Middle frontal gyrus (tissue), 1 donor: ENCODE measurements at regions not wholly inside any gene's neighbourhood (a gene's known extent, or its start where the extent isn't known, plus 50 kb on each side); places are given as distances from the start of the nearest gene placed in this dataset.

ENCODE experiments used
- DNase-seq: peaks from one replicate; pipeline ENCODE4 v3.0.0-alpha.2; 2015; ENCODE audit warnings: low spot score; ENCODE audit errors: extremely low spot score

DNA sequence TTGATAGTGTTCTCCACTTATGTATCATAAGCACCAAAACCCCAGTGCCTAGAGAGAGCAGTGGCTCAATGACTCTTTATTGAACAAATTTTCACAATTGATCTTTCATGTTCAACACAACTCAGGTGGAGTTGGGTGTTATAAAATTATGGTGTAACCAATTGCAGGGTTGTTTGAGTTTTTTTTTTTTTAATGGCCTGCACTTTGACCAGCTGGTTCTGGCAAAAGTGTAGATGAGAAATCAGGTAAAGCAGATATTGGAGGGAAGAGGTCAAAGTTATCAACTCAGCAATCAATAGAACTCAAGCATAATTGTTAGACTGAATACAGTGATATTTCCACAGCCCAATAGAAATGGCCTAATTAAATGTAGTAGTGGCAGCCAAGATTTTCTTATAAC lies 1386.3 kb downstream of the SUCLG1 start:
- DNase-seq: no peak

DNA sequence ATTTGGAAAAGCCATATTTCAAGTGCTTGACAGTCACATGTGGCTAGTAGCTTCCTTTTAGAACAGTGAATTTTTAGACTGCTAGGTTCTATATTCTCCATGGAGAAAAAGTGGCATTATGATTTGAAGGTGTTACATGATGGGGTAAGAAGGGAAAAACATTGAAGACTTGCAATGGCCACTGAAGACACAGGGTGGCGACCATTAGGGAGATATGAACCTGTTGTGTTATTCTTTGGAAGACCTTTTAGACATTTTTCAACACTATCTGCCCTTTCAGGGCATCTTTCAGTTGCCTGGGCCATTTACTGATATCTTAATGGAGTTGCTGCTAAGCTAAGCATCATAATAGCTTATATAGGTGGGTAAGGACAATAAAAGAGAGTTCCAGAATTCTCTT lies 1387.2 kb downstream of the SUCLG1 start:
- no peak for DNase-seq

DNA sequence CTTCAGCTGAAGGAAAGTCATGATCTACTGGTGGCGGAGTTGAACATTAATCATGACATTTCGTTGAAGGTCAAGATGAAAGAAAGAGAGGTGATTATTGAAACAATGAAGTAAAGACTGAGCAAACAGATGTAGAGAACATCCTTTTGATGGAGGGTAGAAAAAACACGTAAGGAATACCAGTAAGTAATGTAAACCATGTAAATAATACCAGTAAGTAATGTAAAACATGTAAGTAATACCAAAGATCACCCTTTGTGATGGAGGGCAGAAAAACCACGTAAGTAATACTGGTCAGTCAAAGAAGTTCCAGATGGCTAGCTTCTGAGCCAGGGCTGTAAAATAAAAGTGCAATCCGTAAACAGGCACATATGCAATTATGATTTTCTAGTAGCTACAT lies 1387.7 kb downstream of the SUCLG1 start:
- no peak for DNase-seq

DNA sequence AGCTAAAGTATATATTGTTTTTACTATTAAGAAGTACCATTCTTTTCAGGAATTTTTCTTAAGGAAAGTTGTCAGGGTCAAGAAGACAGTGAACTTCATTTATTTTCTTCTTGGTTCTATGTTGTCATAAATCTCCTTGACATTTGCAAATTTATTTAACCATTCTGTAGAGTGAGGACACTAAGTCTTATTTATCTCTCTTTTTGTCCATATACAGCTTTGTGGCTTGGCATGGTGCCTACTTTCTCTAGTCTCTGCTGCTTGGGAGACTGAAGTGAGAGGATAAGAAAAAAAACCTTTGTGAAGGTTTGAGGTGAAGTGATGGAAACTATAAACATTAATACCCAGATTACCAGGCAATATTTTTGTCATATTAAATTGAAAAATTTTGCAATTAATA lies 1389.4 kb downstream of the SUCLG1 start:
- DNase-seq: no peak

DNA sequence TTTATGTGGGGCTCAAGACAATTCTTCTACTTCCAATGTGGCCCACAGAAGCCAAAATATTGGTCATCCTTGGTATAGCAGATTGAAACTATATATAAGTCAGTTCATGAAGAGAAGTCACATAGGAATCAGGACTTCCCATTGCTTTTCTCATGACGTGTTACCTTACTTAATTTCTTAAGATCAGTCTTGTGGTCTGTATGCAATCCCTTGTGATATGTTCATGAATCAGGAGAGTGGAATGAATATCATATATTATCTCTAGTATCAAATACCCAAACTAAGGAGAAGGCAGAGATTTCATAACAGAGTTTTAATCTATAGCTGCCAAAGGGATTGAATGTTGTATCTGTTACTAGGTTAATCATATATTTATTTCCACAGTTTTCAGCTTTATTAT lies 1390.4 kb downstream of the SUCLG1 start:
- no peak for DNase-seq

DNA sequence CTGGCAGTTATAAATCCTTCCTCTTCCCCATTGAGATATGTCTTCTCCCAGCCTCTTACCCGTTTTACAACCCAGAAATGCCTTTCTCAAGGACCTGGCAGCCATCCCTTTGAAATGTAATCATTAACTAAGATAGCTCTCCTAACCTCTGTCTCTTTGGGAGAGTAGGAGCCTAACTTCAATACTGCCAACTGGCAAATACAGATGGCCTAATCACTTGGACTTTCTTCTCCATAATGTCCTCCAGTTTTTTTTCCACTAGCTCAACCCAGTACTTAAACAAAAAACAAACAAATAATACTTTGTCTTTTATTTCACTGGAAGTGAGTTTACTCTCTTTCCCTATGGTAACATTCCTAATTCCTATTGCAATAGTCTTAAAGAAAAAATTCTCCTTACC lies 1391.1 kb downstream of the SUCLG1 start:
- DNase-seq: no peak

DNA sequence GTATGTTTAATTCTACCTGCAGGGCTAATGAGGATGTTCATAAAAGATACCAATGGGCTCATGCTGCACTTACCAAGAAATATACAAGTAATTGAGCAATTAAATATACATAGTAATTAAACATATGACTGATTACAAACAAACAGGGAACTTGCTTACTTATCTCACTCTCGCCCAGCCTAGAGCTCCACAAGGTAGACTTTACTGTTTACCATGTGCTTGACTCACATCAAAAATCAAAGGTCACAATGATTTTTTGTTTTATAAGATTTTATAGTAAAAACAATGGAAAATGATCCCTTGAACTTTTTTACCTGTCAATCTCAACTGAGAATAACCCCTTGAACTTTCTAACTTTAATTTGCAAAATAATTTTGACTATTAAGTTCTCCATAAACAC lies 1395.1 kb downstream of the SUCLG1 start:
- no peak for DNase-seq

DNA sequence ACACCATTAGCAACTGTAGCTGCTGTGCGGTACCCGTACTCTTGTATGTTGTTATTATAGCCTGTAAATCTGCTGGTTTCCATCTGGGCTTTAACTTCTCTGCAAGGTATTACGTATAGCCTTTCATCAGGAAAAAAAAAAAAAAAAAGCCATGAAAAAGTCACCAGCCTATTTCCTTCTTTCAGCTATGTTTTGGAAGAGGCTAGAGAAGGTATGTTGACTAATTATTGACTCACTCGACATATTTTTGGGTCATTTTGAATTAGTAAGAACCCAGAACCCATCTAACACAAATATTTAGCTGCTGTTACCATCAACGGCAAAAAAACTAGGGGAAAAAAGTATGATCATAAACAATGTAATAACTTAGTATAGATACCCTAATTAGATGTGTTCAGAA lies 1395.6 kb downstream of the SUCLG1 start:
- DNase-seq: no peak

DNA sequence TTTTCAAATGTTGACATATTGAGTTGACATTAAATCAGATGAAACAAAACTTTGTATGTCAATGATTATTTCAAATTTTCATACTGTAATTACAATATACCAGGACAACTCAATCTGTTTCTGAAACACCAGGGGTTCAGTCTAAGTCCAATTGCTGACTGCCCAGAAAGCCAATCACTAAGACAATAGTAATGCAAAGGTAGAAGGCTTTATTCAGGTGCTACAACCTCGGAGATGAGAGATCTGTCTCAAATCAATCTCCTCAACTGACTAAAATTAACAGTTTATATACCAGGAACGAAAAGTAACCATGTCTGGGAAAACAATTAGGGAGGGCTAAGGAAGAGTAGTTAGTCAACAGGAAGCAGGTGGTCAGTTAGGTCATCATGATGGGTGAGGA lies 1400.4 kb downstream of the SUCLG1 start:
- DNase-seq: no peak

DNA sequence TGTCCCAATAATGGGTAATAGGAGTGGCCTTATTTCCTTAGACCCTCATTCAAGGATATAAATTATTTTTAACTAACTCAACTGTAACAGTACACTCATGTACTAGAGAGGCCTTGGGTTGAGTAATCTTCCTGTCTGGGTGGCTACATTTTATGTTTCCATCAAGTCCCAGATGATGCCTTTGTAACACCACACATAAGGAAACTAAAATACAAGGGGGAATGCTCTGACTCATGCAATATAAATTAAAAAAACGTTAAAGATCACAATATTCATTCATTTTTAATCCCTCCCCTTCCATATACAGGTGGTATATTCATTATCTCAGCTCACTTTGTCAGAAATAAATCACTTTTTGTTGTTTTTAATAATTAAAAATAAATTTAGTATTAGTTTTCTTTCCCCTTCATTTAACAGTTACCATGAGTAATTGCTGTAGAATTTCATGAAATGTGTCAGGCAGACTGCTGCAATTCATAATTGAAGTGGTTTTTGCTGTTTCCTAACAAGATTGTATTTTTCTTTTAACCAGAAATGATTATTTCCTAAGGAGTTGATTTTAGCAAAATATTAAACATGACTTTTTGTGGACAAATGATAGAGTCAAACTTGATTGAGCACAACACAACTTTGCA lies 1403.6 kb downstream of the SUCLG1 start:
- no peak for DNase-seq

DNA sequence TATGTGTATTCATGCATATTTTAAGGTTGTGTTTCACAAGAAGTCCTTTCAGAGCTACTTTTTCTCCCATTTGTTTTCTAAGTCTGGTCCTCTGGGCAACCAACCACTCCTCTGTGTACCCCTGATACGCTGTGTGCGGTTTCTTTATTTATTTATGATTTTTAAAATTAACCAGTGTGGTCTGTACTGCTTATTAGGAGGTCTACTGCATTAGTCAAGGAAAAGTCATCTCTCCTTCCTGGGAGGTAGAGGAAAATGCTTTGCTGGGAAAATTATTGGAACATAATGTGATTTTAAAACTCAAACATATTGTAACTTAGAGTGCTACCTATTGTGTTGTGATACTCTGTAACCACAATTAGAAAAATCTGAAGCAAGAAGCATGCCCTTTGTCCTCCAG lies 1404.3 kb downstream of the SUCLG1 start:
- no peak for DNase-seq

DNA sequence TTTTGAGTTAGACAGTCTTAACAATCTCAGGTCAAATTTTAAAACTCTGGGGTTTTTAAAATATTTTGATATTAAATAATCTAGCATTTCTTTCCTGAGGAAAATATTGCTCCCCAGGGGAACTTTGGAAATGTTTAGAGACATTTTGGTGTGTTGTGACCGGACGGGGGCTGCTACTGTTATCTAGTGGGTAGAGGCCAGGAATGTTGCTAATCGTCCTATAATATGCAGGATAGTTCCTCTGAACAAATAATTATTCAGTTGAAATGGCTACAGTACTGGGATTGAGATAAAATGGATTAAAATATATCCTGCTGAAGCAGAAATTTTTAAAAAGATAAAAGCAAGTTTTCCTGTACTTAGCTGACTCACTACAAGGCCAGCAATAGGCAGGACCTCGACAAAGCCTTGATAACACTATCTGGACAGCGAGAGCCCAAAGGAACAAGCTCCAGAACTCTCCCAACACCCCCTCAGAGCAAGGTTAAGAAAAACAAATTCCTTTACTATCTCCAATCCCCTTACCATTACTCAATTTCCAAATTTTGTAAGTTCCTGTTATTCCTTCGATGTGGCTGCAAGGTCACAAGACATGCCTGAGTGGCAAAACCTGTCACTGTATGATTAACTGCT lies 1407.4 kb downstream of the SUCLG1 start:
- no peak for DNase-seq

DNA sequence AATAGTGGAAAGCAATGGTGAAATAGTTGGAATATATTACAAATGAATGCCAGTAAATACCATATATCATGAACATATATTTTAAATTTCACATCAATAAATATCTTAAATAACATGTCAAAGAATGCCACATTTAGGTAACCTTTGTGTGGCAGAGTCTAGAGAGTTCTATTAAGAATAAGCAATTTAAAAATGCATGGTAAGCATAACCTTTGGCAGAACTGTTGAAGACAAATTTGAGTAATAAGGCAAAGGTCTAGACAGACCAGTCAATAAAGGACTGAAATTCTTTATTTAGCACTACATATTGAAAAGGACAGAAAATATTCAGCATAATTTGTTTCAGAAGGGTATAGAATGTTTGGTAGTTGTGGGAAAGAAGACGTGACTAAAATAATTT lies 1417.0 kb downstream of the SUCLG1 start:
- DNase-seq: no peak

DNA sequence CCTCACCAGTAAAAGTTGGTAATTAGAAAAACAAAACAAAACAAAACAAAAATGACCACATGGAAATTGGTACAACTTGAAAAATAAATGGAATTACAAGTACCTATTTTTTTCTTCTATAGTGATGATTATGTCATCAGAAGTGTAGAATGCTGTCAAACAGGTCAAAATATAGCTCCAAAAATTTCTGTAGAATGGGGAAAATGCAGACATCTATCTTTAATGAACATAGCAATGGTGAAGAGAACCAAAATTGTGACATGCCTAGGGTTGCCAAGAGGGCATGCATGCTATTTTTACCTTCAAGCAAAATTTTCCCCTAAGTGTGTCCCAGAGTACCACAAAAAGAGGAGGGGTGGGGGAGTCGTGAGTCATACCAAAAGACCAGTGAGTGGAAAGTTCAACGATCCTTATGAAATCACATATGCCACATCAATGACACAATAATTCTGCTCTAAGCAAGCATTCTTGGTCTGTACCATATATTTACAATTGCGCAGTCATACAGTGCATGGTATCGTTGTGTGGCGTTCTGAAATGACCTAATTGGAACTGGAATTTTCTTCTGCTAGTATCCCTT lies 1436.4 kb downstream of the SUCLG1 start:
- DNase-seq: no peak

DNA sequence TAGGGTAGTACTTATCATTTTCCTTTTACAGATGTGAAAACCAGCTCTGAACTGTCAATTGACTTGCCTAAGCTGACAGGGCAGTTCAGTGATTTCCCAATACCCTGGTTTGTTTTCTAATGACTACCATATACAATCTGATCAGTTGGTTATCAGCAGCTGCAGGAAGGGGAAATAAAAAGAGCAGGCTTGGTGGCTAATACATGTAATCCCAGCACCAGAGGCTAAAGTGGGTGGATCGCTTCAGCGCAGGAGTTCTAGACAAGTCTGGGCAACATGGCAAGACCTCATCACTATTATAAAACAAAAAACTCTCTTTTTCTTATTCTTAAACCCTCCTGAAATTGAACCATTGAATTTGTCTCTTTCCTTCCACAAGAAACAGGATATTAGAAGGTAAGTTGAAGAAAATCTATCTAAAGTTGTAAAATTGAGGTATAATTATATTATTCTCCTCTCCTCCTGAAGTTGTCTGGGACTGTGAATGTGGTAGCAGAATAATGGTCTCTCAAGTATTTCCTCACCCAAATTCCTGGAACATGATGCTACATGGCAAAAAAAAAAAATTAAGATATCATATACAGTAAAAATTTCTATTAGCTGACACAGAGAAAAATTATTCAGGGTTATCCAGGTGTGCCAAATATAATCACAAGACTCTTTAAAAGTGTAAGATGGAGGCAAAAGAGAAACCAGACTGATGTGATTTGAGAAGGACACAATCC lies 1441.6 kb downstream of the SUCLG1 start:
- DNase-seq: no peak

DNA sequence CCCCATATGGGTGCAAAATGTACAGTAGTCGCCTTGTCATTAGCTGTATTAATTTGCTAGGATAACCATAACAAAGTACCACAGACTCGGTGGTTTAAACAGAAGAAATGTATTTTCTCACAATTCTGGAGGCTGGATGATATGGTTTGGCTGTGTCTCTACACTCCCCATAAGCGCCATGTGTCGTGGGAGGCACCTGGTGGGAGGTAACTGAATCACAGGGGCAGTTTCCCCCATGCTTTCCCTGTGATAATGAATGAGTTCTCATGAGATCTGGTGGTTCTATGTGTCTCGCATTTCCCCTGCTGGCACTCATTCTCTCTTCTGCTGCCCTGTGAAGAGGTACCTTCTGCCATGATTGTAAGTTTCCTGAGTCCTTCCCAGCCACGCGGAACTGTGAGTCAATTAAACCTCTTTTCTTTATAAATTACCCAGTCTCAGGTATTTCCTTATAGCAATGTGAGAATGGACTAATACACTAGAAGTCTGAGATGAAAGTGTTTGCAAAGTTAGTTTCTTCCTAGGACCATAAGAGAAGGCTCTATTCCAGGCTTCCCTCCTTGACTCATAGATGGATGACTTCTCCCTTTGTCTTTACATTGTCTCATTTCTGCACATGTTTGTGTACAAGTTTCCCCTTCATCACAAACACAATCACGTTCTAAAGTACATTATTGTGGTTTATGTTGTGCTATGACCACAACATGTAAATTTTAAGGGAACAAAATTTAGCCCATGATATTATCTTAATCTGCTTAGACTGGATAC lies 1442.6 kb downstream of the SUCLG1 start:
- DNase-seq: no peak

DNA sequence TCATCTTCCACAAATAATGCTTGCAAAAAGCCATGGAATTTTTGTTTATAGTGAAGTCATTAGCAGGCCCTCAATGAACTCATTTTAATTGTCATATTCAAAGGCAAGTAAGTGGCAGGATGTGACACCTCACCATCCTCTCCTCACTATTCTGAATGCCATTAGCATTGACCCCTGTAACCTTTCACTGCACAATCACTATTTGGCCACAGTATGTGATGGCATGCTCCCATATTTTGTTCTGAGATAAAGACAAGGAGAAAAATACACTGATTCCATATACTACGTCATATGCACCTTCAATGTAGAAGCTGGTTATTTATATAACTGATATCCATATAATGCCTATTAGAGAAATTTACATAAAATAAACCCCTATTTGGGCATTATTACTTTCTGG lies 1443.2 kb downstream of the SUCLG1 start:
- no peak for DNase-seq

DNA sequence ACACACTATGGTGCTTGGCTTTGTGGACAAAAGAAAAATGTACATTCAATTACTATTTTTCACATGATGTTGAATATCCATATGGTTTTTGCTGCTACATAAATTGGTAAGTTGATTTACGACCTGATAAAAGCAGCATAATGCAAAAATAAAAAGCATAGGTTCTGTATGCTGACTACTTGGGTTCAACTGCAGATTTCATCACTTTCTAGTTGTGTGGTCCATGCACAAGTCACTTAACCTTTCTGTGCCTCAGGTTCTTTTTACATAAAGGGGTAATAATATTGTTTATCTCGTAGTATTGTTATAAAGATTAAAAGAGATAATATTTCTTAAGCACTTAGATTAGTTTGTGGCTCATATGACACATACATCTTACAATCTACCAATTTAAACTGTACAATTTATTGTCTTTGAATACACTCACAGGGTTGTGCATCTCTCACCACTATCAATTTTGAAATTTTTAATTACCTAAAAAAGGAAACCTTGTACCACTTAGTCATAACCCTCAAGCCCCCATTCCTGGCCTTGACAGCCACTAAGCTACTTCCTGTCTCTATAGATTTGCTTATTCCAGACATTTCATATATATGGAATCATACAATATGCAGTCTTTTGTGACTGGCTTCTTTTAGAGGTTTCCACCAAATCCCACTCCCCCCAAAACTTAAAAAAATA lies 1443.9 kb downstream of the SUCLG1 start:
- DNase-seq: no peak

DNA sequence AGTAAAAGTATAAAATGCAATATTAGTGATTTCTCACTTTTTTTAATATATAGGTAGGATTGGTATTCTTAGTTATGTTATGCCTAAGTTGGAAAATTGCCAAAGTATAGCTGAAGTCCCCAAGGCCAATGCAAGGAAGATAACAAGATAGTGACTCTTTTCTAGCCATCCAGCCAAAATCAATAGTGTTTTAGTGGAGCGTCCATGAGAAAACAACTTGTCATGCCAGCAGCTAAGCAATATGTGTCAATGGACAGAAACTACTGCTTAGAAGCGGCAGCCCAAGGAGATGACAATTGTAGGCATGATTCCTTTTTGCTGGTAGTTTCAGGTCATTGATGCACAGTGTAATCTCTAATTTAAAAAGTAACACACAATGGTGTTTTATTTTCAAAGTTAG lies 1444.6 kb downstream of the SUCLG1 start:
- DNase-seq: no peak

DNA sequence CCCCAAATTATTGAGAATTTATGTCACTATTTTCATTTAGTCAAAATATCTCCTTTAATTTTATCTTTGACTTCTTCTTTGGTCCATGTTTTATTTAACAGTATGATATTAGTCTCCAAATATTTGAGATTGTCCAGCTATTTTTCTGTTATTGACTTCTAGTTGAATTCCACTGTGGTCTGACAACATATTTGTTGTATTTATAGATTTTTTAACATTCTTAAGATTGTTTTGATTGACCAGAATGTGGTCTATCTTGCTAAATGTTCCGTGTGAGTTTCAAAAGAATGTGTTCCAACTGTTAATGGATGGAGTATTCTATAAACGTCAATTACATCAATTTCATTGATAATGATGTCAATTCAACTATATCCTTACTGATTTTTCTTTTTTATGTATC lies 1452.1 kb downstream of the SUCLG1 start:
- DNase-seq: no peak

DNA sequence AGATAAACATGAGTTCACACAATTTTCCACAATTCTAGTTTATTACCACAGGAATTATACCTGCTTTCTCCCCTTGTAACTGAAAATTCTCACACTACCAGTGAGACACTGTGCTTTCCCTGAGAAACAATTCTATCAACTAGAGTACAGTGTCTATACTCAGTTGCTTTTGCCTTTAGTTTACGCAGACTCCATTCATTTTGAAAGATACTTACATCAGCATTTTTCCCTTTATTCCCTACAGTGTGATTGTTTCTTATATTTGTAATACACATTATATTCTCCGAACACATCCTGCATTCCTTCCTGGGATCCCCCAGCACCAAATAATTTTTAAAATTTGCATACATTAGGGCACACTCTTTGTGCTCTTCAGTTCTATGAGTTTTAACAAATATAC lies 1455.5 kb downstream of the SUCLG1 start:
- DNase-seq: no peak
